ENCODE measurements at regions not wholly inside any gene's neighbourhood (a gene's known extent, or its start where the extent isn't known, plus 50 kb on each side); places are given as distances from the start of the nearest gene placed in this dataset.
"Not testable (repeated sequence)": the region's sequence is repeated elsewhere in the genome, so short reads cannot be mapped to it uniquely, and the experiment has no call there.

- no peak for DNase-seq
Observed at GRCh38 chr21:20459838-20460237, 538.4 kb upstream of the NCAM2 start.

GRCh38 chr21:20463362-20463761 lies 534.8 kb upstream of the NCAM2 start:
- DNase-seq: no peak

- no peak for DNase-seq
Observed at GRCh38 chr21:20469361-20469760, 528.8 kb upstream of the NCAM2 start.

GRCh38 chr21:20486303-20486702 lies 511.9 kb upstream of the NCAM2 start:
- DNase-seq: no peak

- not testable (repeated sequence) for DNase-seq
Observed at GRCh38 chr21:20502915-20503314, 495.3 kb upstream of the NCAM2 start.

GRCh38 chr21:20507783-20508182 lies 490.4 kb upstream of the NCAM2 start:
- DNase-seq: no peak

- DNase-seq: no peak
Observed at GRCh38 chr21:20511216-20511880, 486.9 kb upstream of the NCAM2 start.

- DNase-seq: no peak
Observed at GRCh38 chr21:20515446-20515845, 482.8 kb upstream of the NCAM2 start.

GRCh38 chr21:20519076-20519475 lies 479.1 kb upstream of the NCAM2 start:
- DNase-seq: no peak

GRCh38 chr21:20522611-20523010 lies 475.6 kb upstream of the NCAM2 start:
- DNase-seq: no peak

- no peak for DNase-seq
Observed at GRCh38 chr21:20523191-20523590, 475.0 kb upstream of the NCAM2 start.

- no peak for DNase-seq
Observed at GRCh38 chr21:20527731-20528460, 470.3 kb upstream of the NCAM2 start.

- DNase-seq: no peak
Observed at GRCh38 chr21:20537130-20537529, 461.1 kb upstream of the NCAM2 start.

GRCh38 chr21:20538039-20538658 lies 460.1 kb upstream of the NCAM2 start:
- no peak for DNase-seq

- no peak for DNase-seq
Observed at GRCh38 chr21:20545454-20545853, 452.8 kb upstream of the NCAM2 start.

- no peak for DNase-seq
Observed at GRCh38 chr21:20551939-20552338, 446.3 kb upstream of the NCAM2 start.

GRCh38 chr21:20554785-20555184 lies 443.4 kb upstream of the NCAM2 start:
- DNase-seq: no peak

- no peak for DNase-seq
Observed at GRCh38 chr21:20570824-20571232, 427.4 kb upstream of the NCAM2 start.

GRCh38 chr21:20572582-20572981 lies 425.6 kb upstream of the NCAM2 start:
- DNase-seq: no peak

- no peak for DNase-seq
Observed at GRCh38 chr21:20581361-20581760, 416.8 kb upstream of the NCAM2 start.

- no peak for DNase-seq
Observed at GRCh38 chr21:20591284-20591683, 406.9 kb upstream of the NCAM2 start.

- no peak for DNase-seq
Observed at GRCh38 chr21:20592463-20592862, 405.7 kb upstream of the NCAM2 start.

- no peak for DNase-seq
Observed at GRCh38 chr21:20603236-20603635, 395.0 kb upstream of the NCAM2 start.

- no peak for DNase-seq
Observed at GRCh38 chr21:20611008-20611407, 387.2 kb upstream of the NCAM2 start.
